NB4 (cell line): ENCODE measurements at regions not wholly inside any gene's neighbourhood (a gene's known extent, or its start where the extent isn't known, plus 50 kb on each side); places are given as distances from the start of the nearest gene placed in this dataset.
"Not testable (repeated sequence)": the region's sequence is repeated elsewhere in the genome, so short reads cannot be mapped to it uniquely, and the experiment has no call there.

Source experiments
- CTCF ChIP-seq: IDR thresholded peaks from one replicate; pipeline ENCODE4 v1.5.1; 2012; ENCODE audit warnings: low read depth, low read length
- MYC ChIP-seq: IDR thresholded peaks from 2 replicates; pipeline ENCODE4 v1.6.1; 2011; ENCODE audit warnings: low read depth, low read length

- TF ChIP-seq CTCF, MYC: not testable (repeated sequence)
Observed at GRCh38 chr11:24185535-24185934, 311.3 kb upstream of the LUZP2 start.
